ENCODE measurements at regions not wholly inside any gene's neighbourhood (a gene's known extent, or its start where the extent isn't known, plus 50 kb on each side); places are given as distances from the start of the nearest gene placed in this dataset.

DNA sequence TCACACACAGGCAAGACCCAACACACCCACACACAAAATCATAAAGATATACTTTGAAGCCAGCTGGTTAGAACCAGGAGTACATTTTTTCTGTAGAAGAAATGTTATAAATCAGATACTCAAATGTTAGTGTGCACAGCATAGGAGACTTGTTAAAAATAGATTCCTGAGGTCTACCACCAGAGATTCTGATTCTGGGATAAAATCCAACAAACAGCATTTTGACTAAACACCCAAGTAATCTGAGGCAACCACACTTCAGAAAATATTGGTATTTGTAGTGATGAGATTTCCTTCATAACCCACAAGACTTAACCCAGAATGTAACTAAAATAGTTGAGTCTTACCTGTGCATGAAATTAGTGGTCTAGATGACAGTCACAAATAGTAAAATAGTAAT lies 301.8 kb downstream of the HNRNPD start:
- FAIRE-seq, result no peak
- DNase-seq, result no peak
- Histone ChIP-seq H3K36me3 (ENCODE audit: control insufficient read depth in 3 of 3, insufficient read depth in 2 of 3, low read depth in 1 of 3, low read length in 3 of 3) (no peaks in the 10 kb centered on the region), H3K9me3 (ENCODE audit: control insufficient read depth in 2 of 2, insufficient read depth in 1 of 2, low read depth in 1 of 2, low read length in 1 of 2) (no peaks in the 10 kb centered on the region), H3K27me3 (ENCODE audit: control insufficient read depth in 3 of 3, insufficient read depth in 3 of 3, low read length in 3 of 3) (no peaks in the 10 kb centered on the region), H3K4me3 (ENCODE audit: low read depth in 1 of 3, low read length in 3 of 3) (no peak overlapping the region), H3K4me1 (ENCODE audit: control insufficient read depth in 3 of 3, insufficient read depth in 2 of 3, low read depth in 1 of 3, low read length in 2 of 3) (no peaks in the 10 kb centered on the region), H3K27ac (ENCODE audit: low read depth in 1 of 3, low read length in 2 of 3) (no peak overlapping the region)

DNA sequence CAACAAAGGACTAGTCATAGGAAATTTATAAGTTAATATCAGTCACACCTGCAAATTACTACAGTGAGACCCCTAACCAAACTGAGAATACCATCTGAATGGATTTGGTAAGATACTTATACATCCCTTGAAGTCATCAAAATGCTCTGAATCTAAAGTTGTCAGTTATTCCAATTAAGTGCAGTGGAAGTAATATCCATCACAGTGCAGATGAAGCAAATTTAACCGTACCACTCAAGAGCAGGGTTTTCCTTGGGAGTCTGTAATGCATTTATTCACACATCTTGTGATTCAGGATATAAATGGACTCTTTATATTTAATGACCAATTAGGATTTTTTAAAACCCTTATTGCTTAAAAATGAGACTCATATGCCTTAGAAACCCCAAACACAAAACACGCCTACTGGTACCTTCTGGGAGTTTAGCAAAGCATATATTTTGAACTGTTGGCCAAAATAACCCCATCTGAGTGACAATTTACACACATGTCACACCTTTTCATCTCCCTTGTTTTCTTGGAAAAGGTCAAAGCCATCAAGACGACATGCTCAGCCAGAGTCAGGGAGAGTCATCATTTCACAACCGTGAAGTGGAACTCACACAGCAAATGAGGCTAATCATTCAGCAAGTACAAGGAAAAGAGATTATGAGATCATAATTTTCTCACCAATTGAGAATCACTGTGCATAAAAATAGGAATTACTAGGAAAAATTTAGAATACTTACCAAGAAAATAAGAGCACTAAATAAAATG lies 303.7 kb downstream of the HNRNPD start:
- H3K4me3 ChIP-seq (ENCODE audit: low read depth in 1 of 3, low read length in 3 of 3), result no peak overlapping the region
- FAIRE-seq (no peak), DNase-seq (no peak)
- H3K9me3 ChIP-seq (ENCODE audit: control insufficient read depth in 2 of 2, insufficient read depth in 1 of 2, low read depth in 1 of 2, low read length in 1 of 2), result no peaks in the 10 kb centered on the region
- H3K27me3 ChIP-seq (ENCODE audit: control insufficient read depth in 3 of 3, insufficient read depth in 3 of 3, low read length in 3 of 3), result no peaks in the 10 kb centered on the region
- H3K36me3 ChIP-seq (ENCODE audit: control insufficient read depth in 3 of 3, insufficient read depth in 2 of 3, low read depth in 1 of 3, low read length in 3 of 3), result no peaks in the 10 kb centered on the region
- 62 to 70% (median 70%) methylated on average over 4 of the region's 4 CpGs for WGBS, 3 donors
- H3K4me1 ChIP-seq (ENCODE audit: control insufficient read depth in 3 of 3, insufficient read depth in 2 of 3, low read depth in 1 of 3, low read length in 2 of 3), result no peaks in the 10 kb centered on the region
- no peak overlapping the region for H3K27ac ChIP-seq (ENCODE audit: low read depth in 1 of 3, low read length in 2 of 3)

DNA sequence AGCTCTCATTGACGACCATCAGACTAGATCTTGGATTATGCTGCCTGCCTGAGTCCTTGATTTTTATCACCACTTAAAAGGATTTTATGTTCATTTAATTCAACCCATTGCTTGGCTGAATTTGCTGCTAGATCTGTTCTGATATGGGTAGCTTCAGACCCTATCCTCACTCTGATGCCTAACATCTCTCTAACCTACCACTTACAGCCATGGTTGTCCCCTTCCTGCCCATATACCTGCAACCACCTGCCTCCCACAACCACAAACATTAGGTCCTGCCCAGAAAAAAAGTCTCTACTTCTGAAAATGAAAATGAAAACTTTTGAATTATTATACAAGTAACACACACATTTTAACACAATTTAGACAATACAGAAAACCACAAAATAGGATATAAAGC lies 310.8 kb downstream of the HNRNPD start:
- no peaks in the 10 kb centered on the region for H3K4me1 ChIP-seq (ENCODE audit: control insufficient read depth in 3 of 3, insufficient read depth in 2 of 3, low read depth in 1 of 3, low read length in 2 of 3)
- no peaks in the 10 kb centered on the region for H3K9me3 ChIP-seq (ENCODE audit: control insufficient read depth in 2 of 2, insufficient read depth in 1 of 2, low read depth in 1 of 2, low read length in 1 of 2)
- DNase-seq (no peak), FAIRE-seq (no peak)
- 50 to 81% (median 57%) methylated on average over 1 of the region's 1 CpG for WGBS, 3 donors
- H3K36me3 ChIP-seq (ENCODE audit: control insufficient read depth in 3 of 3, insufficient read depth in 2 of 3, low read depth in 1 of 3, low read length in 3 of 3), result no peaks in the 10 kb centered on the region
- H3K4me3 ChIP-seq (ENCODE audit: low read depth in 1 of 3, low read length in 3 of 3), result no peak overlapping the region
- no peak overlapping the region for H3K27ac ChIP-seq (ENCODE audit: low read depth in 1 of 3, low read length in 2 of 3)
- H3K27me3 ChIP-seq (ENCODE audit: control insufficient read depth in 3 of 3, insufficient read depth in 3 of 3, low read length in 3 of 3), result peaks cover 0 to 2% (median 0%) of the 10 kb centered on the region in 3 donors

DNA sequence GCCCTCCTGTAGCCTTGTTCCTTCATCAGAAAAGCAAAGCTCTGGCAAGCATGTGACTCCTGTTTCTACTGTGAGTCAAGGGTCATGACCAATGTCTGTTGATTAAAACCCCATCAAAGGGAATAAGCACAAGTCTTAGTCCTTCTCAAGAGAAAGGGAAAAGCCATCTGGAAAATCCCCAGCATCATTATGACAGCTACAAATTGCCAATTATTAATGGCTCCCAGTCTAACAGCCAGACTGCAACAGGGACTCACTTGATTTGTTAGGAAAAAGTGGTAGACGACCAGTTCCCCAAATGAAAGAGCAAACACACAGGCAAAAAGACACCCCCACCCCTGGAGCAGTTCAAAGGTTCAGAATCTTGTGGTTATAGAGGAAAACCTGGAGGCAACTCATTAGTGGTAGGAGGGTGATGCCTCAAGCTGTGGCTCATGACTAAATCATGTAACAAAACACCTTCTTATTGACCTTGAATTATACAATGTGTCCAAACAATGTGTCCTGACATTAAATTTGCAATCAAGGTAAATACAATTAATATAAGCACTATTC lies 315.7 kb downstream of the HNRNPD start:
- Histone ChIP-seq H3K9me3 (ENCODE audit: control insufficient read depth in 2 of 2, insufficient read depth in 1 of 2, low read depth in 1 of 2, low read length in 1 of 2) (no peaks in the 10 kb centered on the region), H3K4me1 (ENCODE audit: control insufficient read depth in 3 of 3, insufficient read depth in 2 of 3, low read depth in 1 of 3, low read length in 2 of 3) (no peaks in the 10 kb centered on the region), H3K4me3 (ENCODE audit: low read depth in 1 of 3, low read length in 3 of 3) (no peak overlapping the region), H3K36me3 (ENCODE audit: control insufficient read depth in 3 of 3, insufficient read depth in 2 of 3, low read depth in 1 of 3, low read length in 3 of 3) (no peaks in the 10 kb centered on the region), H3K27me3 (ENCODE audit: control insufficient read depth in 3 of 3, insufficient read depth in 3 of 3, low read length in 3 of 3) (peaks cover 0 to 4% (median 0%) of the 10 kb centered on the region in 3 donors), H3K27ac (ENCODE audit: low read depth in 1 of 3, low read length in 2 of 3) (no peak overlapping the region)
- FAIRE-seq, result no peak
- 3 to 18% (median 4%) methylated on average over 1 of the region's 1 CpG for WGBS, 3 donors
- no peak for DNase-seq

- 82 to 89% (median 84%) methylated on average over 1 of the region's 1 CpG for whole genome bisulfite sequencing, 3 donors
These were observed 318.6 kb downstream of the HNRNPD start for GRCh38 chr4:82055156-82055555.

DNA sequence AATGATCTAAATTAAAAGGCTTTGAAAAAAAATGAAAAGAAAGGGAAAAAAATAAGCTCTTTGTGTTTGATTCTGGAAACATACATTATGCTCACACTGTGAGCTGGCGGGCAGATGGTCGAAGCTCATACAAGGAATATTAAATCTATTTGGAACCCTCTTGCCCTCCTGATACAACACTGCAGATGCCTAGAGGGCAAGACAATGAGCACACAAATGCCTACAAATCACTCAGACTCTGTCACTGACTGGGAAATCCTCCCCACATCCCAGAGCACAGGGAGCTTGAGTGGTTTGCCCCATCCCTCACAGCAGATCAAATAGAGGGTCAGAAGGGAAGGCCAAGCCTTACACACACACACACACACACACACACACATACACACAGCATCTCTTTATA lies 320.4 kb downstream of the HNRNPD start:
- H3K36me3 ChIP-seq (ENCODE audit: control insufficient read depth in 3 of 3, insufficient read depth in 2 of 3, low read depth in 1 of 3, low read length in 3 of 3), result no peaks in the 10 kb centered on the region
- 83 to 86% (median 83%) methylated on average over 2 of the region's 2 CpGs for WGBS, 3 donors
- H3K4me3 ChIP-seq (ENCODE audit: low read depth in 1 of 3, low read length in 3 of 3), result no peak overlapping the region
- no peak overlapping the region for H3K27ac ChIP-seq (ENCODE audit: low read depth in 1 of 3, low read length in 2 of 3)
- no peaks in the 10 kb centered on the region for H3K4me1 ChIP-seq (ENCODE audit: control insufficient read depth in 3 of 3, insufficient read depth in 2 of 3, low read depth in 1 of 3, low read length in 2 of 3)
- FAIRE-seq (no peak), DNase-seq (no peak)
- no peaks in the 10 kb centered on the region for H3K9me3 ChIP-seq (ENCODE audit: control insufficient read depth in 2 of 2, insufficient read depth in 1 of 2, low read depth in 1 of 2, low read length in 1 of 2)
- peaks cover 0 to 4% (median 3%) of the 10 kb centered on the region in 3 donors for H3K27me3 ChIP-seq (ENCODE audit: control insufficient read depth in 3 of 3, insufficient read depth in 3 of 3, low read length in 3 of 3)

More at GRCh38 chr4:82055156-82055555, 318.6 kb downstream of the HNRNPD start:
- H3K27me3 ChIP-seq (ENCODE audit: control insufficient read depth in 3 of 3, insufficient read depth in 3 of 3, low read length in 3 of 3), result peaks cover 0 to 4% (median 3%) of the 10 kb centered on the region in 3 donors
- DNase-seq, result no peak
- H3K4me3 ChIP-seq (ENCODE audit: low read depth in 1 of 3, low read length in 3 of 3), result no peak overlapping the region
- no peaks in the 10 kb centered on the region for H3K9me3 ChIP-seq (ENCODE audit: control insufficient read depth in 2 of 2, insufficient read depth in 1 of 2, low read depth in 1 of 2, low read length in 1 of 2)
- no peaks in the 10 kb centered on the region for H3K4me1 ChIP-seq (ENCODE audit: control insufficient read depth in 3 of 3, insufficient read depth in 2 of 3, low read depth in 1 of 3, low read length in 2 of 3)
- H3K27ac ChIP-seq (ENCODE audit: low read depth in 1 of 3, low read length in 2 of 3), result no peak overlapping the region
- no peak for FAIRE-seq
- no peaks in the 10 kb centered on the region for H3K36me3 ChIP-seq (ENCODE audit: control insufficient read depth in 3 of 3, insufficient read depth in 2 of 3, low read depth in 1 of 3, low read length in 3 of 3)

DNA sequence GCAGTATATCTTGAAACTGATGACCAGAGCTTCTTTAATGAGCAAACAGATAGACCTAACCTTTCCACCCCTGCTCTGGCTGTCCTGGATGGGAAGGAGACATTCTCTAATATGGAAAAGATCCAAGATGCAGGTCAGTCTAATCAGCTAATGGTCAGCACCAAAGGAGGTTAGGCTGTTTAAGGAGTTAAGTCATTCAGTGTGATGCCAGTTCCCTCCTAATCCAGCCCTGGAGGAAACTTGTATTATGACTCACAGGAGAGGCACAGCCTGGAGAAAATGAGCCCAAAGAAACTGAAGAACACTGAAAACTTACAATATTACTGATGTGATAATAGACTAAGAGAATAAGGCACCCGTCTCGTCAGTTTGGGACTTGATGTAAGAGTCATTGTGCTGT lies 323.0 kb downstream of the HNRNPD start:
- no peaks in the 10 kb centered on the region for H3K36me3 ChIP-seq (ENCODE audit: control insufficient read depth in 3 of 3, insufficient read depth in 2 of 3, low read depth in 1 of 3, low read length in 3 of 3)
- no peak overlapping the region for H3K27ac ChIP-seq (ENCODE audit: low read depth in 1 of 3, low read length in 2 of 3)
- no peaks in the 10 kb centered on the region for H3K9me3 ChIP-seq (ENCODE audit: control insufficient read depth in 2 of 2, insufficient read depth in 1 of 2, low read depth in 1 of 2, low read length in 1 of 2)
- H3K4me3 ChIP-seq (ENCODE audit: low read depth in 1 of 3, low read length in 3 of 3), result no peak overlapping the region
- 76 to 86% (median 81%) methylated on average over 2 of the region's 2 CpGs for WGBS, 3 donors
- no peak for DNase-seq
- H3K4me1 ChIP-seq (ENCODE audit: control insufficient read depth in 3 of 3, insufficient read depth in 2 of 3, low read depth in 1 of 3, low read length in 2 of 3), result no peaks in the 10 kb centered on the region
- FAIRE-seq, result no peak
- H3K27me3 ChIP-seq (ENCODE audit: control insufficient read depth in 3 of 3, insufficient read depth in 3 of 3, low read length in 3 of 3), result peaks cover 0 to 4% (median 1%) of the 10 kb centered on the region in 3 donors

DNA sequence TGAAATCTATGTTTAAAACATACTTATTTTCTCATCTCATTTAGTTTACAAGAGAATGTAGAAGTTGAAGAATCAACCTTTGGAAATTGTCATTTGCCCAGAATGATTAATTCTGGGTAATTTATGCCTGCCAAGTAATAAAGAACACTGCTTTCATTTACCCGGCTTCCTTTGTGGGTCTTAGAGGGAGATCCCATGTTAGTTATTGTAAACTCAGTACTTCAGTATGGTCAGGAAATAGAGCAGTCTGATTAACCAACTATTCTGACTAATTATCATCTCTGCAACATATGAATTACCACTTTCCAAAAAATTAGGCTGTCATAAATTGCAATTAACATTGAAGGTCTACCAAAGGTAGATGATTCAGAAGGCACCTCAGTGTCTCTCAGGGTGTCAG lies 324.5 kb downstream of the HNRNPD start:
- Histone ChIP-seq H3K4me3 (ENCODE audit: low read depth in 1 of 3, low read length in 3 of 3) (no peak overlapping the region), H3K27ac (ENCODE audit: low read depth in 1 of 3, low read length in 2 of 3) (no peak overlapping the region), H3K4me1 (ENCODE audit: control insufficient read depth in 3 of 3, insufficient read depth in 2 of 3, low read depth in 1 of 3, low read length in 2 of 3) (peaks cover 0 to 3% (median 0%) of the 10 kb centered on the region in 3 donors), H3K36me3 (ENCODE audit: control insufficient read depth in 3 of 3, insufficient read depth in 2 of 3, low read depth in 1 of 3, low read length in 3 of 3) (no peaks in the 10 kb centered on the region), H3K27me3 (ENCODE audit: control insufficient read depth in 3 of 3, insufficient read depth in 3 of 3, low read length in 3 of 3) (peaks cover 1 to 5% (median 4%) of the 10 kb centered on the region in 3 donors), H3K9me3 (ENCODE audit: control insufficient read depth in 2 of 2, insufficient read depth in 1 of 2, low read depth in 1 of 2, low read length in 1 of 2) (no peaks in the 10 kb centered on the region)
- DNase-seq (no peak), FAIRE-seq (no peak)
- WGBS, 3 donors, result 49 to 65% (median 50%) methylated on average over 1 of the region's 1 CpG

Measured in small intestine (tissue), 7 donors.